Gastroesophageal sphincter (tissue), 4 donors: ENCODE measurements at regions not wholly inside any gene's neighbourhood (a gene's known extent, or its start where the extent isn't known, plus 50 kb on each side); places are given as distances from the start of the nearest gene placed in this dataset.

Source experiments
- ATAC-seq: fragments of 150-250 bp; one replicate; pipeline ENCODE4 v1.9.1; 2016; ENCODE audit warnings: mild to moderate bottlenecking, moderate library complexity
- H3K27ac ChIP-seq, 4 donors: fragments of 200-600 bp; sonication (generic) in 3 of 4; 1 replicate in 3 of 4; 2 replicates in 1 of 4; pipeline ENCODE4 v1.5.1; 2016 to 2019
- H3K27me3 ChIP-seq: fragments of 200-600 bp; sonication (generic); one replicate; pipeline ENCODE4 v1.5.1; 2019
- H3K36me3 ChIP-seq, 2 donors: fragments of 200-600 bp; sonication (generic); one replicate each; pipeline ENCODE4 v1.5.1; 2019; ENCODE audit warnings: control low read depth in 1 of 2
- H3K4me1 ChIP-seq, 3 donors: fragments of 200-600 bp; sonication (generic); 1 replicate in 2 of 3; 2 replicates in 1 of 3; pipeline ENCODE4 v1.5.1; 2016 to 2019; ENCODE audit warnings: control low read depth in 2 of 3
- H3K4me3 ChIP-seq, 2 donors: fragments of 200-600 bp; sonication (generic); one replicate each; pipeline ENCODE4 v1.5.1; 2019; ENCODE audit warnings: mild to moderate bottlenecking in 1 of 2, moderate library complexity in 1 of 2
- H3K9me3 ChIP-seq, 3 donors: fragments of 200-600 bp; sonication (generic); one replicate each; pipeline ENCODE4 v1.5.1; 2017 to 2019; ENCODE audit warnings: control low read depth in 2 of 3
- CTCF ChIP-seq, 4 experiments: fragments of 200-600 bp in 2 of 4; fragments of 450-650 bp in 2 of 4; sonication (generic) in 1 of 4; IDR thresholded peaks; one replicate each; pipeline ENCODE4 v1.5.1; 2017 to 2019; ENCODE audit warnings: antibody characterized with exemption in 4 of 4, mild to moderate bottlenecking in 2 of 4, moderate library complexity in 2 of 4
- EP300 ChIP-seq: sonication (generic); formaldehyde crosslinking; IDR thresholded peaks from one replicate; pipeline ENCODE4 v1.6.1; 2017; ENCODE audit warnings: antibody characterized with exemption, mild to moderate bottlenecking
- POLR2A ChIP-seq, 2 donors: fragments of 450-650 bp; IDR thresholded peaks; one replicate each; pipeline ENCODE4 v1.6.1; 2017; ENCODE audit warnings: antibody characterized with exemption in 2 of 2, mild to moderate bottlenecking in 2 of 2, moderate library complexity in 1 of 2
- POLR2AphosphoS5 ChIP-seq: sonication (generic); formaldehyde crosslinking; IDR thresholded peaks from one replicate; pipeline ENCODE4 v1.6.1; 2017; ENCODE audit warnings: antibody characterized with exemption
- WGBS, 2 donors: methylation state at CpG; one replicate each; pipeline ENCODE4 v1.1.5; 2018; ENCODE audit warnings: low coverage in 1 of 2; 5-methylcytosine and 5-hydroxymethylcytosine counted together

- no peaks in the 10 kb centered on the region for H3K9me3 ChIP-seq
- no peak for ATAC-seq
- H3K4me1 ChIP-seq: peaks cover 0 to 32% (median 0%) of the 10 kb centered on the region in 3 donors
- H3K36me3 ChIP-seq: no peaks in the 10 kb centered on the region
- WGBS, 2 donors: 76 to 80% methylated on average over 1 to 5 of the region's 6 CpGs
- H3K4me3 ChIP-seq: no peak overlapping the region
- no peak overlapping the region for H3K27ac ChIP-seq
- no peaks in the 10 kb centered on the region for H3K27me3 ChIP-seq
- TF ChIP-seq EP300 (no peak), CTCF (IDR thresholded peaks at IDR 0.05) (no peak), POLR2A (IDR thresholded peaks at IDR 0.05) (no peak), POLR2AphosphoS5 (no peak)
Measured at GRCh38 chr1:229991724-229992333, 75.2 kb upstream of the GALNT2 start.

GRCh38 chr1:229993060-229993459 is 74.0 kb upstream of the GALNT2 start:
- no peaks in the 10 kb centered on the region for H3K27me3 ChIP-seq
- no peak overlapping the region for H3K27ac ChIP-seq
- no peak for TF ChIP-seq POLR2AphosphoS5
- no peak for TF ChIP-seq CTCF (IDR thresholded peaks at IDR 0.05)
- TF ChIP-seq POLR2A (IDR thresholded peaks at IDR 0.05): no peak
- TF ChIP-seq EP300: no peak
- no peaks in the 10 kb centered on the region for H3K36me3 ChIP-seq
- no peak for ATAC-seq
- H3K9me3 ChIP-seq: no peaks in the 10 kb centered on the region
- peaks cover 0 to 38% (median 0%) of the 10 kb centered on the region in 3 donors for H3K4me1 ChIP-seq
- H3K4me3 ChIP-seq: no peak overlapping the region

- Histone ChIP-seq H3K4me1 (peaks cover 0 to 46% (median 0%) of the 10 kb centered on the region in 3 donors), H3K27me3 (no peaks in the 10 kb centered on the region), H3K4me3 (no peak overlapping the region), H3K27ac (peak overlapping the region in 1 of 4 donors; percentile 48), H3K36me3 (no peaks in the 10 kb centered on the region), H3K9me3 (no peaks in the 10 kb centered on the region)
- ATAC-seq: no peak
- WGBS, 2 donors: 94 to 100% methylated on average over 1 to 3 of the region's 3 CpGs
- TF ChIP-seq POLR2AphosphoS5: no peak
- TF ChIP-seq EP300: no peak
- TF ChIP-seq POLR2A (IDR thresholded peaks at IDR 0.05): no peak
- no peak for TF ChIP-seq CTCF (IDR thresholded peaks at IDR 0.05)
Measured at GRCh38 chr1:229993894-229994293, 73.1 kb upstream of the GALNT2 start.

- Histone ChIP-seq H3K9me3 (no peaks in the 10 kb centered on the region), H3K36me3 (no peaks in the 10 kb centered on the region), H3K4me1 (peaks cover 0 to 74% (median 17%) of the 10 kb centered on the region in 3 donors), H3K27ac (peak overlapping the region; percentile 50 to 80 (median 64)), H3K4me3 (no peak overlapping the region), H3K27me3 (no peaks in the 10 kb centered on the region)
- TF ChIP-seq POLR2AphosphoS5 (peak; percentile 86), EP300 (no peak)
- WGBS, 2 donors: 15 to 38% methylated on average over 11 to 12 of the region's 12 CpGs
- peak; percentile 38 for ATAC-seq
Measured at GRCh38 chr1:229999004-229999670, 67.9 kb upstream of the GALNT2 start.

- TF ChIP-seq POLR2A (IDR thresholded peaks at IDR 0.05) (no peak), POLR2AphosphoS5 (peak; percentile 68)
- H3K4me1 ChIP-seq: peaks cover 0 to 60% (median 17%) of the 10 kb centered on the region in 3 donors
- no peaks in the 10 kb centered on the region for H3K36me3 ChIP-seq
- no peak for ATAC-seq
- H3K4me3 ChIP-seq: no peak overlapping the region
- 69 to 76% methylated on average over 6 of the region's 6 CpGs for WGBS, 2 donors
- H3K9me3 ChIP-seq: no peaks in the 10 kb centered on the region
- H3K27ac ChIP-seq: peak overlapping the region in 2 of 4 donors; percentile 74 to 80
- no peaks in the 10 kb centered on the region for H3K27me3 ChIP-seq
Measured at GRCh38 chr1:230000493-230001184, 66.4 kb upstream of the GALNT2 start.
